Psoas muscle (tissue), 7 donors: ENCODE measurements at regions not wholly inside any gene's neighbourhood (a gene's known extent, or its start where the extent isn't known, plus 50 kb on each side); places are given as distances from the start of the nearest gene placed in this dataset.

ENCODE experiments used
- ATAC-seq, 4 donors: fragments of 200-7000 bp; cut with Tn5 transposase; one replicate each; pipeline ENCODE4 v1.9.1; 2020; ENCODE audit warnings: moderate library complexity in 3 of 4, mild to moderate bottlenecking in 2 of 4
- DNase-seq, 2 donors: peaks; one replicate each; pipeline ENCODE4 v3.0.0-alpha.2; 2020
- H3K27ac ChIP-seq: fragments of 200-600 bp; one replicate; pipeline ENCODE4 v1.8.0; 2022
- H3K27me3 ChIP-seq, 3 donors: fragments of 200-600 bp in 1 of 3; one replicate each; pipeline versions ENCODE4 v1.6.1 to v1.8.0; 2013 to 2022; ENCODE audit warnings: low read length in 2 of 3, mild to moderate bottlenecking in 2 of 3, moderate library complexity in 1 of 3; ENCODE audit not compliant: insufficient read depth in 3 of 3
- H3K36me3 ChIP-seq, 2 donors: fragments of 200-600 bp in 1 of 2; one replicate each; pipeline versions ENCODE4 v1.6.1 to v1.8.0; 2013 to 2022; ENCODE audit warnings: low read depth in 1 of 2, mild to moderate bottlenecking in 1 of 2, moderate library complexity in 1 of 2; ENCODE audit not compliant: insufficient read depth in 1 of 2
- H3K4me1 ChIP-seq: fragments of 200-600 bp; one replicate; pipeline ENCODE4 v1.8.0; 2022
- H3K4me3 ChIP-seq: fragments of 200-600 bp; one replicate; pipeline ENCODE4 v1.8.0; 2022; ENCODE audit warnings: mild to moderate bottlenecking
- H3K9me3 ChIP-seq: fragments of 200-600 bp; one replicate; pipeline ENCODE4 v1.8.0; 2022
- CTCF ChIP-seq: fragments of 200-600 bp; IDR thresholded peaks from one replicate; pipeline ENCODE4 v1.8.0; 2022; ENCODE audit warnings: antibody characterized with exemption
- WGBS, 3 donors: extraction: QIAGEN DNeasy Blood & Tissue Kit; methylation state at CpG; one replicate each; pipeline versions ENCODE4 v1.1.6 to v1.1.7; 2013; 5-methylcytosine and 5-hydroxymethylcytosine counted together
- intact Hi-C, 2 donors: fragments of 100-400 bp; cut with DNase I; formaldehyde crosslinking; loops; one replicate each; pipeline versions ENCODE4 v1.11.0 to v1.14.2; 2022
- donor health status: healthy with polysubstance abuse.
- donor health status: DM: no; HTN: no; CAD: no; lungs with moderate emphysema.
- donor health status: Bipolar disorder and iron deficiency.
- donor health status: healthy.
- donor health status: DM: yes; HTN: yes; CAD: no.
- donor health status: DM: no; HTN: no; CAD: no.
- donor health status: DM: yes; HTN: yes; CAD: no.

- Histone ChIP-seq H3K27me3 (no peaks in the 10 kb centered on the region), H3K4me3 (no peak overlapping the region), H3K4me1 (no peaks in the 10 kb centered on the region), H3K9me3 (no peaks in the 10 kb centered on the region), H3K36me3 (no peaks in the 10 kb centered on the region), H3K27ac (no peak overlapping the region)
- ATAC-seq = no peak
- no peak for DNase-seq
- intact Hi-C loops = no loop called here
- no peak for TF ChIP-seq CTCF
These were observed 1164.6 kb upstream of the CDH18 start for GRCh38 chr5:21152611-21153010.

GRCh38 chr5:21145376-21145775, 1157.4 kb upstream of the CDH18 start:
- Histone ChIP-seq H3K4me3 (no peak overlapping the region), H3K36me3 (no peaks in the 10 kb centered on the region), H3K27me3 (no peaks in the 10 kb centered on the region), H3K27ac (no peak overlapping the region), H3K9me3 (no peaks in the 10 kb centered on the region), H3K4me1 (no peaks in the 10 kb centered on the region)
- TF ChIP-seq CTCF = no peak
- DNase-seq (no peak), ATAC-seq (no peak)
- WGBS, 3 donors = 49 to 63% (median 62%) methylated on average over 3 of the region's 3 CpGs
- intact Hi-C loops = no loop called here

GRCh38 chr5:21143686-21144085, 1155.7 kb upstream of the CDH18 start:
- Histone ChIP-seq H3K9me3 (no peaks in the 10 kb centered on the region), H3K4me3 (no peak overlapping the region), H3K4me1 (no peaks in the 10 kb centered on the region), H3K36me3 (no peaks in the 10 kb centered on the region), H3K27ac (no peak overlapping the region), H3K27me3 (no peaks in the 10 kb centered on the region)
- ATAC-seq = no peak
- 87 to 89% (median 89%) methylated on average over 4 of the region's 4 CpGs for WGBS, 3 donors
- intact Hi-C loops = no loop called here
- TF ChIP-seq CTCF = no peak
- no peak for DNase-seq

- no peak overlapping the region for H3K4me3 ChIP-seq
- H3K9me3 ChIP-seq = no peaks in the 10 kb centered on the region
- intact Hi-C loops = no loop called here
- no peak for TF ChIP-seq CTCF
- WGBS, 3 donors = 91 to 92% (median 91%) methylated on average over 9 of the region's 9 CpGs
- DNase-seq = no peak
- H3K36me3 ChIP-seq = no peaks in the 10 kb centered on the region
- ATAC-seq = no peak
- H3K4me1 ChIP-seq = no peaks in the 10 kb centered on the region
- no peaks in the 10 kb centered on the region for H3K27me3 ChIP-seq
- no peak overlapping the region for H3K27ac ChIP-seq
These were observed 1154.8 kb upstream of the CDH18 start for GRCh38 chr5:21142791-21143190.

- Histone ChIP-seq H3K27ac (no peak overlapping the region), H3K4me3 (no peak overlapping the region), H3K9me3 (no peaks in the 10 kb centered on the region), H3K4me1 (no peaks in the 10 kb centered on the region), H3K27me3 (no peaks in the 10 kb centered on the region), H3K36me3 (no peaks in the 10 kb centered on the region)
- 91 to 92% (median 91%) methylated on average over 13 of the region's 13 CpGs for WGBS, 3 donors
- no peak for ATAC-seq
- no peak for TF ChIP-seq CTCF
- DNase-seq = no peak
- intact Hi-C loops = no loop called here
These were observed 1153.0 kb upstream of the CDH18 start for GRCh38 chr5:21140987-21141386.
